ENCODE measurements at regions not wholly inside any gene's neighbourhood (a gene's known extent, or its start where the extent isn't known, plus 50 kb on each side); places are given as distances from the start of the nearest gene placed in this dataset.

DNA sequence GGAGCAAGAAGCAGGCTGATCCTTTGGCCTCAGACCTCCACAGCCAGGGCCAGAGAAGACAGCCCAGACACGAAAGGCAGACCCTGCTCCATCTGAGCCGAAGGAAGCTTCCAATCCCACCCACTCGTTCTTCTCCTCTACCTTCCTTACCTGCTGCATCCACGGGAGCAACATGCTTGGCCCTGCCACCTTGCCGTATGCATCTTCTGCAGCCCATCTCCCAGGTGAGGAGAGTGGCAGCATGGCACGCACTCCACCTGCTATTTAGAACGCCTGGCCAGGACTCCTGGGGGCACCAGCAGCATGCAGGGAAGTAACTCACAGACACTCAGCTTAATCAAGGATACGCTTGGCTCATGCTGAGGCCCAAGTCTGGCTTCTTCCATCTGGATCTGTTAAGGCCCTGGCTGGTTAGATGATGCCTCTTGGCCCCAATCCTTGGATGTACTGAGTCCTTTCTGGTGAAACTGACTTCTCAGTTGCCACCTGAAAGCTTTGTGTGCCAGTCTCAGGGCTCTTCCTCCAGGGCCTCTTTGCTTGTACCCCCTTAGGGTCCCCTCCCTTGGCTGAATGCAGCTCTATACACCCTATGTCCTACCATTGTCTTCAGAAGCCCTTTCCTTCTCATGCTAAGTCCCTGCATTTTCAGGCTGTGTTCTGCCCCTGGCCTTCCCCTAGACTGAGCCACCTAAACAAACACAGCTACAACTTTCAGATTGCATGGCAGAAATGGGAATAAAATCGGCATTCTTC, 604.9 kb downstream of the BUD13 start:
- Histone ChIP-seq H3K36me3 (ENCODE audit: low read depth, missing control alignments) (no peaks in the 10 kb centered on the region), H3K4me1 (no peaks in the 10 kb centered on the region), H3K9me3 (no peaks in the 10 kb centered on the region), H3K4me3 (no peak overlapping the region), H3K27ac (no peak overlapping the region), H3K27me3 (no peaks in the 10 kb centered on the region)
- WGBS, 2 donors = 93 to 98% methylated on average over 8 to 9 of the region's 9 CpGs
- intact Hi-C loops (cut with DNase I; ENCODE audit: low total_unique reads) = no loop called here
- no peak for DNase-seq
- TF ChIP-seq CTCF (IDR thresholded peaks at IDR 0.05) = no peak
- TF ChIP-seq POLR2A (IDR thresholded peaks at IDR 0.05) = no peak

- DNase-seq = no peak
- Histone ChIP-seq H3K27me3 (no peaks in the 10 kb centered on the region), H3K4me1 (no peaks in the 10 kb centered on the region), H3K4me3 (no peak overlapping the region), H3K27ac (no peak overlapping the region), H3K9me3 (no peaks in the 10 kb centered on the region), H3K36me3 (ENCODE audit: low read depth, missing control alignments) (no peaks in the 10 kb centered on the region)
- TF ChIP-seq CTCF (IDR thresholded peaks at IDR 0.05) (no peak), POLR2A (IDR thresholded peaks at IDR 0.05) (no peak)
- WGBS, 2 donors = 61 to 66% methylated on average over 9 of the region's 9 CpGs
- intact Hi-C loops (cut with DNase I; ENCODE audit: low total_unique reads) = no loop called here
These were observed 606.0 kb downstream of the BUD13 start for GRCh38 chr11:116166573-116167465.

- Histone ChIP-seq H3K4me1 (no peaks in the 10 kb centered on the region), H3K27ac (no peak overlapping the region), H3K36me3 (ENCODE audit: low read depth, missing control alignments) (no peaks in the 10 kb centered on the region), H3K4me3 (no peak overlapping the region), H3K9me3 (no peaks in the 10 kb centered on the region), H3K27me3 (no peaks in the 10 kb centered on the region)
- intact Hi-C loops (cut with DNase I; ENCODE audit: low total_unique reads) = no loop called here
- WGBS, 2 donors = 69 to 72% methylated on average over 4 to 5 of the region's 5 CpGs
- no peak for DNase-seq
- TF ChIP-seq CTCF (IDR thresholded peaks at IDR 0.05) (no peak), POLR2A (IDR thresholded peaks at IDR 0.05) (no peak)
These were observed 607.9 kb downstream of the BUD13 start for GRCh38 chr11:116164843-116165242.

DNA sequence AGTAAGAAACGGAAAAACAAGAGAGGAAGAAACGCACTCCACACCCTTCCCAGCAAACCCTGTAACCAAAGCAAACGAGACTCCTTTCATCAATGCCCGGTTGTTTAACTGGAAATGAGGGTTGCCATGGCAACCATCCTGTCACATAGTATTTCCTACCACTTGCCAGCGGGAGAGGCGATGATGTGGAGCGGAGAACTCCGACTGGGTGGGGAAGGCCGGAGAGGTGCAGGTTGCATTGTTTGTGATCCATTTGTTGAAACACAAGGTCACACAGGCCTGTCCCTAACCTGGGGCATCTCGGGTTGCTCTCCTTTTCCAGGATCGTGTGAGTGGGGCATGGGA, 609.9 kb downstream of the BUD13 start:
- 40 to 42% methylated on average over 11 of the region's 11 CpGs for WGBS, 2 donors
- Histone ChIP-seq H3K27me3 (no peaks in the 10 kb centered on the region), H3K27ac (no peak overlapping the region), H3K4me3 (no peak overlapping the region), H3K9me3 (no peaks in the 10 kb centered on the region), H3K36me3 (ENCODE audit: low read depth, missing control alignments) (no peaks in the 10 kb centered on the region), H3K4me1 (no peaks in the 10 kb centered on the region)
- TF ChIP-seq CTCF (IDR thresholded peaks at IDR 0.05) = no peak
- TF ChIP-seq POLR2A (IDR thresholded peaks at IDR 0.05) = no peak
- intact Hi-C loops (cut with DNase I; ENCODE audit: low total_unique reads) = no loop called here
- peak; percentile 28 for DNase-seq
